Mesendoderm (in vitro differentiated cells): ENCODE measurements at regions not wholly inside any gene's neighbourhood (a gene's known extent, or its start where the extent isn't known, plus 50 kb on each side); places are given as distances from the start of the nearest gene placed in this dataset.
A peak's percentile ranks its signal among the peaks of the same experiment; 100 is the strongest.

Source experiments
- DNase-seq: peaks from one replicate; pipeline ENCODE4 v3.0.0; 2013
- H2AK5ac ChIP-seq: 2 replicates; pipeline ENCODE4 v1.6.1; 2013; ENCODE audit warnings: low read length, inconsistent platforms
- H2BK120ac ChIP-seq: 2 replicates; pipeline ENCODE4 v1.6.1; 2013; ENCODE audit warnings: low read depth, mild to moderate bottlenecking, low read length, moderate library complexity, mixed read lengths
- H2BK15ac ChIP-seq: replicated peaks from 2 replicates; pipeline ENCODE4 v1.6.1; 2013; ENCODE audit warnings: low read depth, mild to moderate bottlenecking, moderate library complexity
- H2BK5ac ChIP-seq: 2 replicates; pipeline ENCODE4 v1.6.1; 2013; ENCODE audit warnings: low read length, inconsistent platforms
- H3K18ac ChIP-seq: 2 replicates; pipeline ENCODE4 v1.6.1; 2013; ENCODE audit warnings: mild to moderate bottlenecking, low read length, mixed read lengths
- H3K23ac ChIP-seq: one replicate; pipeline ENCODE4 v1.6.1; 2013; ENCODE audit warnings: low read length
- H3K27ac ChIP-seq: 2 replicates; pipeline ENCODE4 v1.5.1; 2013; ENCODE audit warnings: low read depth, mild to moderate bottlenecking, inconsistent platforms, low read length, moderate library complexity
- H3K27me3 ChIP-seq: 2 replicates; pipeline ENCODE4 v1.6.1; 2013; ENCODE audit warnings: low read length, control low read depth, mild to moderate bottlenecking, inconsistent platforms; ENCODE audit not compliant: insufficient read depth, poor library complexity
- H3K36me3 ChIP-seq: 2 replicates; pipeline ENCODE4 v1.6.1; 2013; ENCODE audit warnings: low read length, inconsistent platforms; ENCODE audit not compliant: control insufficient read depth, insufficient read depth
- H3K4ac ChIP-seq: one replicate; pipeline ENCODE4 v1.6.1; 2013; ENCODE audit warnings: low read depth, mild to moderate bottlenecking, low read length, moderate library complexity
- H3K4me1 ChIP-seq: 2 replicates; pipeline ENCODE4 v1.6.1; 2013; ENCODE audit warnings: low read depth, low read length, inconsistent platforms; ENCODE audit not compliant: control insufficient read depth
- H3K4me2 ChIP-seq: 2 replicates; pipeline ENCODE4 v1.6.1; 2013; ENCODE audit warnings: low read length
- H3K4me3 ChIP-seq: 2 replicates; pipeline ENCODE4 v1.5.1; 2013; ENCODE audit warnings: mild to moderate bottlenecking, low read length
- H3K56ac ChIP-seq: one replicate; pipeline ENCODE4 v1.6.1; 2013; ENCODE audit warnings: low read length
- H3K79me1 ChIP-seq: 2 replicates; pipeline ENCODE4 v1.6.1; 2013; ENCODE audit warnings: low read length, inconsistent platforms
- H3K79me2 ChIP-seq: 2 replicates; pipeline ENCODE4 v1.6.1; 2013; ENCODE audit warnings: mild to moderate bottlenecking, low read length; ENCODE audit not compliant: control insufficient read depth, insufficient read depth
- H3K9ac ChIP-seq: 2 replicates; pipeline ENCODE4 v1.6.1; 2013; ENCODE audit warnings: low read length, inconsistent platforms
- H4K5ac ChIP-seq: one replicate; pipeline ENCODE4 v1.6.1; 2013; ENCODE audit warnings: low read length
- H4K8ac ChIP-seq: one replicate; pipeline ENCODE4 v1.6.1; 2013; ENCODE audit warnings: low read depth, mild to moderate bottlenecking, control low read depth, low read length, moderate library complexity
- WGBS: extraction: QIAGEN DNeasy Blood & Tissue Kit; methylation state at CpG from one replicate; pipeline ENCODE4 v1.1.7; 2013; ENCODE audit warnings: low lambda C conversion rate, missing lambda C conversion rate; ENCODE audit not compliant: insufficient coverage; ENCODE audit errors: extremely low coverage; 5-methylcytosine and 5-hydroxymethylcytosine counted together

GRCh38 chr2:133640103-133640502, 71.8 kb upstream of the NCKAP5 start:
- Histone ChIP-seq H3K4me3 (no peak overlapping the region), H3K18ac (no peak overlapping the region), H3K27me3 (no peaks in the 10 kb centered on the region), H3K4me2 (no peak overlapping the region), H4K8ac (no peak overlapping the region), H3K56ac (no peak overlapping the region), H3K4me1 (no peaks in the 10 kb centered on the region), H3K79me1 (no peaks in the 10 kb centered on the region), H2BK120ac (no peak overlapping the region), H3K79me2 (no peaks in the 10 kb centered on the region), H3K27ac (no peak overlapping the region), H2AK5ac (no peak overlapping the region), H3K23ac (no peak overlapping the region), H3K9ac (no peak overlapping the region), H4K5ac (no peak overlapping the region), H2BK15ac (no peak overlapping the region), H3K4ac (no peak overlapping the region), H2BK5ac (no peak overlapping the region), H3K36me3 (no peaks in the 10 kb centered on the region)
- DNase-seq, result no peak

DNA sequence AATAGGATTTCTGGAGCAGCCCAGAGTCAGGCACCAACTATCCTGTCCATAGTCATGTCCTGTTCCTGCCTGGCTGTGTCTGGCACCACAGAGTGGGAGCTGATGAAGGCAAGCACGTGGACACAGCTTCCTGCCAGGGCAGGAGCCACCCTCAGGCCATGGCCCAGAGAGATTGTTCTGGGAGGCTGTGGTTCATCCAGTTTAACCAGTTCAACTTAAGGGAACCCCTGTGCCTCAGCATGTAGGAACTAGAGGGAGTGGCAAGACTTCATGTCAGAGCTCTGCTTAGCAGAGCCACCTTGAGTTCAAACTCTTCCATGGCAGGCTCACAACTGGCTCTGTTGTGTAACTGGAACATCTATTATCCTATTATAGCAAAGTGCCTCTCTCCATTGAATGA, 73.2 kb upstream of the NCKAP5 start:
- Histone ChIP-seq H2BK5ac (no peak overlapping the region), H3K4ac (no peak overlapping the region), H3K23ac (no peak overlapping the region), H3K79me2 (no peaks in the 10 kb centered on the region), H3K27me3 (no peaks in the 10 kb centered on the region), H2AK5ac (no peak overlapping the region), H2BK15ac (no peak overlapping the region), H3K4me2 (no peak overlapping the region), H3K4me1 (no peaks in the 10 kb centered on the region), H4K5ac (no peak overlapping the region), H4K8ac (no peak overlapping the region), H3K9ac (no peak overlapping the region), H3K4me3 (no peak overlapping the region), H2BK120ac (no peak overlapping the region), H3K27ac (no peak overlapping the region), H3K18ac (no peak overlapping the region), H3K56ac (no peak overlapping the region), H3K79me1 (no peaks in the 10 kb centered on the region), H3K36me3 (no peaks in the 10 kb centered on the region)
- peak; percentile 88 for DNase-seq
- no CpG with 5 or more reads among the region's 1 CpG for WGBS

GRCh38 chr2:133641942-133642725, 73.9 kb upstream of the NCKAP5 start:
- no peak overlapping the region for H3K4ac ChIP-seq
- no peak overlapping the region for H3K27ac ChIP-seq
- H2BK5ac ChIP-seq, result no peak overlapping the region
- no peaks in the 10 kb centered on the region for H3K36me3 ChIP-seq
- H3K27me3 ChIP-seq, result no peaks in the 10 kb centered on the region
- H2BK120ac ChIP-seq, result no peak overlapping the region
- H3K4me1 ChIP-seq, result no peaks in the 10 kb centered on the region
- no peak overlapping the region for H2BK15ac ChIP-seq
- H3K79me2 ChIP-seq, result no peaks in the 10 kb centered on the region
- H3K9ac ChIP-seq, result no peak overlapping the region
- WGBS, result no CpG with 5 or more reads among the region's 5 CpGs
- H3K18ac ChIP-seq, result no peak overlapping the region
- no peak overlapping the region for H3K23ac ChIP-seq
- H3K79me1 ChIP-seq, result no peaks in the 10 kb centered on the region
- no peak overlapping the region for H3K4me2 ChIP-seq
- no peak overlapping the region for H4K5ac ChIP-seq
- H4K8ac ChIP-seq, result no peak overlapping the region
- no peak overlapping the region for H2AK5ac ChIP-seq
- no peak overlapping the region for H3K56ac ChIP-seq
- no peak for DNase-seq
- H3K4me3 ChIP-seq, result no peak overlapping the region

DNA sequence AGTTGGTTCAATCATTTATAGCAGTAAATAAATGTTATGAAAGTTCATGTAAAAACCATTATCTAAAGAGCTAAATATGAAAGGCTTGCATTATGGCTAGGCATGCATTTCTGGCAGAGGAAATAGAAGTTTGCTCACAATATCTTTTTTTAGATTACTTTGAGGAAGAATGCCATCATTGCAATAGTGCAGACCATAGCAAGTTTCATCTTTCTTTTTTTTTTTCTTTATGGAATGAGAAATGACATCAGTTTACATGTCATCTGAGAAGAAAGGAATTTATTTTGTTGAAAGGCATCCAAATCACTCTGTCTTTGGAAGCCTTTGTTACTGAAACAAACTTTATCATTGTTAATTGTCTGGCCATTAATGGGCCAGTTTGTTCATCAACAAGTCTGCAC, 74.5 kb upstream of the NCKAP5 start:
- Histone ChIP-seq H4K5ac (no peak overlapping the region), H2AK5ac (no peak overlapping the region), H2BK5ac (no peak overlapping the region), H3K79me2 (no peaks in the 10 kb centered on the region), H4K8ac (no peak overlapping the region), H3K56ac (no peak overlapping the region), H3K4me2 (no peak overlapping the region), H3K79me1 (no peaks in the 10 kb centered on the region), H3K27ac (no peak overlapping the region), H3K4me1 (no peaks in the 10 kb centered on the region), H3K4ac (no peak overlapping the region), H2BK120ac (no peak overlapping the region), H2BK15ac (no peak overlapping the region), H3K18ac (no peak overlapping the region), H3K9ac (no peak overlapping the region), H3K23ac (no peak overlapping the region), H3K36me3 (no peaks in the 10 kb centered on the region), H3K27me3 (no peaks in the 10 kb centered on the region), H3K4me3 (no peak overlapping the region)
- DNase-seq, result no peak

DNA sequence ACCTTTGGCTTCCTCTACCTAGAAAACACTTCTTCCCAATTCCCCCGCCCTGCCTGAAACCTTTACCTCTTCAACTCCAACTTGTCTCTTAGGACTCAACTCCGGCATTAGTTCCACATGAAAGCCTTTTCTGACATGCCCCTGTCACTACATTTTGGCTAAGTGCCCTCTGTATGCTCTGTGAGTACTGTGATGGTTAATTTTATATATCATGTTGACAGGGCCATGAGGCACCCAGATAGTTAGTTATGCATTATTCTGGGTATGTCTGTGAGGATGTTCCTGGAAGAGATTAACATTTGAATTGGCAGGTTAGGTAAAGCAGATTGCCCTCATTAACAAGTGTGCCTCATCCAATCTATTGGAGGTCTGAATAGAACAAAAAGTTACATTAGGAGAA, 75.6 kb upstream of the NCKAP5 start:
- no peaks in the 10 kb centered on the region for H3K36me3 ChIP-seq
- no peaks in the 10 kb centered on the region for H3K79me1 ChIP-seq
- H2BK120ac ChIP-seq, result no peak overlapping the region
- H3K9ac ChIP-seq, result no peak overlapping the region
- H4K5ac ChIP-seq, result no peak overlapping the region
- H3K23ac ChIP-seq, result no peak overlapping the region
- no peak overlapping the region for H3K4me3 ChIP-seq
- H3K27ac ChIP-seq, result no peak overlapping the region
- no peak overlapping the region for H2BK15ac ChIP-seq
- no CpG with 5 or more reads among the region's 2 CpGs for WGBS
- no peaks in the 10 kb centered on the region for H3K79me2 ChIP-seq
- no peak for DNase-seq
- no peak overlapping the region for H3K4ac ChIP-seq
- H2AK5ac ChIP-seq, result no peak overlapping the region
- H3K4me2 ChIP-seq, result no peak overlapping the region
- no peaks in the 10 kb centered on the region for H3K27me3 ChIP-seq
- H3K4me1 ChIP-seq, result no peaks in the 10 kb centered on the region
- H3K56ac ChIP-seq, result no peak overlapping the region
- no peak overlapping the region for H2BK5ac ChIP-seq
- no peak overlapping the region for H3K18ac ChIP-seq
- no peak overlapping the region for H4K8ac ChIP-seq

DNA sequence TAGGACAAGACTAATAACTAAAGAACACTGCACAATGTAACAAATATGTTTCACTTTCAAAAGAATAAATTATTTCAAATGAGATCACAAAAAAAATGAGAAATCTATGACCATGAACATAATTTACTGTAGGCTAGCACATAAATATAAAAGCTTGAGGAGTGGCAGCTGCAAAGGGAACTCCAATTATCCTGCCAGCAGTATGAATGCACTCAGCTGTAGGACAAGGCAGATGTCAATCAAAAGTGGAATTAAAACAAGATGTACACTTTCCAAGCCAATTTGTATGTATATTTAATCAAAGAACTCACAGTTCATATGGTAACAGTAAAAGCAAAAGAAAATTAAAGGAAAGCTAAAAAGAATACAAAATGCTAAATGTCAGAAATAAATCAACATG, 76.6 kb upstream of the NCKAP5 start:
- no peak overlapping the region for H2BK5ac ChIP-seq

More for the DNA sequence above, 76.6 kb upstream of the NCKAP5 start:
- Histone ChIP-seq H2BK120ac (no peak overlapping the region), H3K27ac (no peak overlapping the region), H3K79me1 (no peaks in the 10 kb centered on the region), H3K4me1 (no peaks in the 10 kb centered on the region), H3K36me3 (no peaks in the 10 kb centered on the region), H3K23ac (no peak overlapping the region), H3K4me2 (no peak overlapping the region), H3K18ac (no peak overlapping the region), H2AK5ac (no peak overlapping the region), H3K27me3 (no peaks in the 10 kb centered on the region), H3K4me3 (no peak overlapping the region), H3K79me2 (no peaks in the 10 kb centered on the region), H4K5ac (no peak overlapping the region), H3K9ac (no peak overlapping the region), H4K8ac (no peak overlapping the region), H3K4ac (no peak overlapping the region), H3K56ac (no peak overlapping the region), H2BK15ac (no peak overlapping the region)
- DNase-seq, result no peak
